T-helper 1 cell (primary cell): ENCODE measurements at regions not wholly inside any gene's neighbourhood (a gene's known extent, or its start where the extent isn't known, plus 50 kb on each side); places are given as distances from the start of the nearest gene placed in this dataset.

Experiments used
- DNase-seq, 5 donors: peaks; one replicate each; pipeline ENCODE4 v3.0.0-alpha.2; 2012 to 2020

- no peak for DNase-seq
These were observed 576.1 kb downstream of the CDH18 start for GRCh38 chr5:19411936-19412335.
